Epithelial cell of proximal tubule (primary cell): ENCODE measurements at regions not wholly inside any gene's neighbourhood (a gene's known extent, or its start where the extent isn't known, plus 50 kb on each side); places are given as distances from the start of the nearest gene placed in this dataset.

Experiments used
- DNase-seq: peaks from one replicate; pipeline ENCODE4 v3.0.0-alpha.2; 2011; ENCODE audit warnings: low read depth
- H3K4me3 ChIP-seq: 2 replicates; pipeline ENCODE4 v1.5.1; 2011; ENCODE audit warnings: low read depth, mild to moderate bottlenecking, low read length
- CTCF ChIP-seq: conservative IDR thresholded peaks from 2 replicates; pipeline ENCODE4 v1.5.1; 2012; ENCODE audit warnings: low read depth, mild to moderate bottlenecking, low read length

- DNase-seq = no peak
- no peak for TF ChIP-seq CTCF
Measured at GRCh38 chr6:11318835-11319813, 86.7 kb upstream of the NEDD9 start.

GRCh38 chr6:11317885-11318771, 85.7 kb upstream of the NEDD9 start:
- peak; percentile 99 for DNase-seq
- no peak for TF ChIP-seq CTCF
- H3K4me3 ChIP-seq = no peak overlapping the region

More at GRCh38 chr6:11318835-11319813, 86.7 kb upstream of the NEDD9 start:
- no peak overlapping the region for H3K4me3 ChIP-seq

- H3K4me3 ChIP-seq = no peak overlapping the region
- no peak for TF ChIP-seq CTCF
- DNase-seq = no peak
Measured at GRCh38 chr6:11315743-11316437, 83.4 kb upstream of the NEDD9 start.

- TF ChIP-seq CTCF = no peak
- DNase-seq = no peak
- H3K4me3 ChIP-seq = no peak overlapping the region
Measured at GRCh38 chr6:11313207-11313606, 80.7 kb upstream of the NEDD9 start.

- no peak for TF ChIP-seq CTCF
- DNase-seq = no peak
- no peak overlapping the region for H3K4me3 ChIP-seq
Measured at GRCh38 chr6:11311970-11312369, 79.5 kb upstream of the NEDD9 start.

- DNase-seq = no peak
- no peak for TF ChIP-seq CTCF
- H3K4me3 ChIP-seq = no peak overlapping the region
Measured at GRCh38 chr6:11309947-11310665, 77.6 kb upstream of the NEDD9 start.
